Endothelial cell of umbilical vein (primary cell): ENCODE measurements at regions not wholly inside any gene's neighbourhood (a gene's known extent, or its start where the extent isn't known, plus 50 kb on each side); places are given as distances from the start of the nearest gene placed in this dataset.

ENCODE experiments used
- BruUV-seq: library from RNA; stranded (reverse); fragments of 400-500 nt; replicated peaks from 2 replicates; lab custom pipeline; 2021; lab: Mats Ljungman, UMichigan
- CTCF ChIA-PET: fragments of 300-600, 350-600 bp; sonication (Branson Sonifier 250); formaldehyde crosslinking; loops from one replicate; lab custom pipeline; 2021; ENCODE audit warnings: antibody characterized with exemption, inconsistent platforms; lab: Charles Lee
- POLR2A ChIA-PET: fragments of 300-600, 350-600 bp; sonication (Branson Sonifier 250); formaldehyde crosslinking; loops from one replicate; lab custom pipeline; 2021; ENCODE audit warnings: antibody characterized with exemption, inconsistent platforms; lab: Charles Lee
- DNase-seq: peaks from one replicate; pipeline ENCODE4 v3.0.0-alpha.2; 2011; ENCODE audit warnings: low read depth, low spot score
- FAIRE-seq: peaks from 2 replicates; lab custom pipeline; 2011; peaks lifted over from hg19 to GRCh38; lab: Jason Lieb, UNC
- H2AFZ ChIP-seq: 2 replicates; pipeline ENCODE4 v1.6.0; 2012; ENCODE audit warnings: low read depth, low read length, control low read depth, inconsistent platforms
- H3K27ac ChIP-seq: 2 replicates; pipeline ENCODE4 v1.5.1; 2011; ENCODE audit warnings: low read depth, mild to moderate bottlenecking, control low read depth, low read length, moderate library complexity; ENCODE audit not compliant: insufficient read depth
- H3K27me3 ChIP-seq, 2 experiments: 2 replicates each; pipeline versions ENCODE4 v1.6.0 to v1.6.1; 2011; ENCODE audit warnings: low read length in 2 of 2, mixed read lengths in 1 of 2; ENCODE audit not compliant: control insufficient read depth in 2 of 2, insufficient read depth in 2 of 2
- H3K36me3 ChIP-seq, 2 experiments: 2 replicates in 1 of 2; 3 replicates in 1 of 2; pipeline ENCODE4 v1.5.1; 2011; ENCODE audit warnings: low read length in 2 of 2, mild to moderate bottlenecking in 1 of 2, moderate library complexity in 1 of 2; ENCODE audit not compliant: control insufficient read depth in 2 of 2, insufficient read depth in 2 of 2; ENCODE audit errors: extremely low read depth in 1 of 2
- H3K4me1 ChIP-seq: 3 replicates; pipeline ENCODE4 v1.5.1; 2011; ENCODE audit warnings: mild to moderate bottlenecking, low read length; ENCODE audit not compliant: control insufficient read depth, insufficient read depth; ENCODE audit errors: extremely low read depth
- H3K4me2 ChIP-seq: 2 replicates; pipeline ENCODE4 v1.6.1; 2011; ENCODE audit warnings: low read length, control low read depth, mixed read lengths; ENCODE audit not compliant: insufficient read depth
- H3K4me3 ChIP-seq, 3 experiments: fragments of 200-600 bp in 1 of 3; sonication (generic), shearing (Covaris generic) in 1 of 3; replicated peaks in 1 of 3; 2 replicates each; pipeline ENCODE4 v1.5.1; 2011 to 2016; ENCODE audit warnings: control low read depth in 3 of 3, low read length in 3 of 3, mild to moderate bottlenecking in 2 of 3, inconsistent platforms in 1 of 3, low read depth in 1 of 3, moderate library complexity in 1 of 3; ENCODE audit not compliant: insufficient read depth in 1 of 3
- H3K79me2 ChIP-seq: 2 replicates; pipeline ENCODE4 v1.6.0; 2012; ENCODE audit warnings: low read length, inconsistent platforms; ENCODE audit not compliant: control insufficient read depth, insufficient read depth
- H3K9ac ChIP-seq: replicated peaks from 2 replicates; pipeline ENCODE3; 2011; ENCODE audit warnings: low read length, control low read depth; ENCODE audit not compliant: insufficient read depth; ENCODE audit errors: extremely low read depth
- H3K9me1 ChIP-seq: replicated peaks from 3 replicates; pipeline ENCODE4 v1.6.0; 2011; ENCODE audit warnings: mild to moderate bottlenecking, low read length; ENCODE audit not compliant: control insufficient read depth, insufficient read depth; ENCODE audit errors: extremely low read depth
- H3K9me3 ChIP-seq: replicated peaks from 2 replicates; pipeline ENCODE4 v1.5.1; 2012; ENCODE audit warnings: low read length, inconsistent platforms; ENCODE audit not compliant: control insufficient read depth, insufficient read depth
- H4K20me1 ChIP-seq: replicated peaks from 2 replicates; pipeline ENCODE3; 2011; ENCODE audit warnings: mild to moderate bottlenecking, low read length; ENCODE audit not compliant: control insufficient read depth, insufficient read depth; ENCODE audit errors: extremely low read depth
- CTCF ChIP-seq, 2 donors: IDR thresholded peaks; 1 replicate in 1 of 2; 2 replicates in 1 of 2; pipeline ENCODE4 v1.5.1; 2011; ENCODE audit warnings: low read length in 2 of 2, mild to moderate bottlenecking in 2 of 2, moderate library complexity in 2 of 2, control low read depth in 1 of 2, inconsistent platforms in 1 of 2, low read depth in 1 of 2; ENCODE audit not compliant: insufficient read depth in 1 of 2; ENCODE audit errors: extremely low read depth in 1 of 2
- GATA2 ChIP-seq: IDR thresholded peaks from 2 replicates; pipeline ENCODE4 v1.7.0; 2011; ENCODE audit warnings: low read depth, mild to moderate bottlenecking, moderate library complexity, mixed read lengths, low read length; ENCODE audit not compliant: insufficient read length, insufficient read depth
- JUN ChIP-seq: IDR thresholded peaks from 2 replicates; pipeline ENCODE4 v1.6.1; 2011; ENCODE audit warnings: borderline replicate concordance, low read depth; ENCODE audit not compliant: insufficient read length, insufficient read depth
- POLR2A ChIP-seq: IDR thresholded peaks from 2 replicates; pipeline ENCODE4 v1.6.1; 2012; ENCODE audit warnings: low read depth, mild to moderate bottlenecking, control low read depth, low read length
- POLR2AphosphoS5 ChIP-seq: IDR thresholded peaks from 2 replicates; pipeline ENCODE4 v1.6.1; 2012; ENCODE audit warnings: low read depth, mild to moderate bottlenecking, control low read depth, low read length, moderate library complexity; ENCODE audit not compliant: insufficient read depth
- dilution Hi-C: fragments of 300-500 bp; cut with MboI; formaldehyde crosslinking; loops from one replicate; pipeline ENCODE4 v1.15.0; 2019; ENCODE audit warnings: low sequenced_read_pairs; ENCODE audit not compliant: extremely low pct_ligation_motif_present
- intact Hi-C: fragments of 100-400 bp; cut with micrococcal nuclease; formaldehyde crosslinking; loops from one replicate; pipeline ENCODE4 v1.10.0; 2022
- TF ChIP-seq, protein P1 (sequence below): IDR thresholded peaks from 2 replicates; pipeline ENCODE4 v1.6.1; 2011; ENCODE audit not compliant: insufficient read depth, insufficient read length

DNA sequence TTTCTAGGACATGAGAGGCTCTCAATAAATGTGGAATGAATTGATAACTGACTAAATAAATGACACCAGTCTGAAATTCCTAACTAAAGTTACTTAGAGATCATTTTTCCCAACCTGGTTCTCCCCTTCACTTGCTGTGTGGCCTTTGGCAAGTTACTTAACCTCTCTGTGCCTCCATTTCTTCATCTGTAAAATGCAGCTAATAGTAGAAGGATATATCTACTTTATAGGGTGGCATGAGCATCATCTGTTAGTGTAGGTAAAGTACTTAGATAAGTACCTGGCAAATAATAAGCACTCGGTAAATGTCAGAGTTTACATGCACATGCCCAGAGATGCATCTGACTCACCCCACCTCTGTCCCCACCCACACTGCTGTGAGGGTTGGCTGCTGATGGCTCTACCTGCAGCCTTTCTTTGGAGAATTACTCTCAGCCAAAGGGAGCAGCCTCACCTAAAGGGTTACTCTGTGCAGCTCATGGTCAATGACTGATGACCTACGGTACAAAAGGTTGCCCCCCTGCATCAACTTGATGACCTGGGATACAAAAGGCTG, 139.3 kb downstream of the CHIC2 start:
- no TSS peak for BruUV-seq
- peaks cover 0 to 3% of the 10 kb centered on the region in 2 experiments for H3K27me3 ChIP-seq
- FAIRE-seq = no peak

More for the DNA sequence above, 139.3 kb downstream of the CHIC2 start:
- Histone ChIP-seq H3K79me2 (no peaks in the 10 kb centered on the region), H3K36me3 (no peaks in the 10 kb centered on the region), H3K9me3 (no peaks in the 10 kb centered on the region), H3K4me2 (no peak overlapping the region), H3K9me1 (no peaks in the 10 kb centered on the region), H4K20me1 (no peaks in the 10 kb centered on the region), H3K4me3 (no peak overlapping the region), H2AFZ (no peak overlapping the region), H3K4me1 (peaks cover under 1% of the 10 kb centered on the region), H3K27ac (no peak overlapping the region), H3K9ac (no peak overlapping the region)
- ChIA-PET CTCF (interaction anchor here (1.2 to 2.4 kb wide), 3 partner anchors 10 to 308 kb away, joined by 3 to 8 read pairs (median 3); no protein-coding TSS in a partner anchor), POLR2A (no interaction called here)
- no peak for DNase-seq
- TF ChIP-seq GATA2 (no peak), POLR2AphosphoS5 (no peak), CTCF (IDR thresholded peaks at IDR 0.05; ENCODE audit: extremely low read depth in 1 of 2, insufficient read depth in 1 of 2, low read depth in 1 of 2, low read length in 2 of 2) (no peak), POLR2A (no peak), JUN (no peak)
- TF ChIP-seq, protein P1, sequence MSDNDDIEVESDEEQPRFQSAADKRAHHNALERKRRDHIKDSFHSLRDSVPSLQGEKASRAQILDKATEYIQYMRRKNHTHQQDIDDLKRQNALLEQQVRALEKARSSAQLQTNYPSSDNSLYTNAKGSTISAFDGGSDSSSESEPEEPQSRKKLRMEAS = no peak
- intact Hi-C loops (no loop called here), dilution Hi-C loops (loop anchor here (25.0 kb wide), 1 partner anchor 287 kb away; no protein-coding TSS in a partner anchor)
